GM13977 (cell line): ENCODE measurements at regions not wholly inside any gene's neighbourhood (a gene's known extent, or its start where the extent isn't known, plus 50 kb on each side); places are given as distances from the start of the nearest gene placed in this dataset.

Experiments
- DNase-seq: peaks from one replicate; pipeline ENCODE4 v3.0.0; 2012; ENCODE audit warnings: low spot score
- CTCF ChIP-seq: IDR thresholded peaks from 2 replicates; pipeline ENCODE4 v1.5.1; 2012; ENCODE audit warnings: mild to moderate bottlenecking, control low read depth; ENCODE audit not compliant: insufficient read depth; ENCODE audit errors: extremely low read depth, missing control alignments
- in situ Hi-C: fragments of 300-500 bp; cut with MboI; formaldehyde crosslinking; loops from one replicate; pipeline ENCODE4 v1.12.0; 2022; ENCODE audit warnings: low sequenced_read_pairs, low pct_unique_long_range_greater_than_20kb, mixed read lengths, inconsistent platforms; ENCODE audit not compliant: unreplicated experiment

GRCh38 chr2:128555433-128555832 lies 236.8 kb upstream of the HS6ST1 start:
- TF ChIP-seq CTCF: no peak
- no peak for DNase-seq
- in situ Hi-C loops: no loop called here

- no peak for TF ChIP-seq CTCF
- no peak for DNase-seq
- in situ Hi-C loops: no loop called here
Observed at GRCh38 chr2:128556089-128556488, 237.4 kb upstream of the HS6ST1 start.

GRCh38 chr2:128556633-128557032 lies 238.0 kb upstream of the HS6ST1 start:
- no peak for TF ChIP-seq CTCF
- in situ Hi-C loops: no loop called here
- DNase-seq: no peak

- DNase-seq: no peak
- in situ Hi-C loops: no loop called here
- no peak for TF ChIP-seq CTCF
Observed at GRCh38 chr2:128557069-128557468, 238.4 kb upstream of the HS6ST1 start.

- no peak for DNase-seq
- TF ChIP-seq CTCF: no peak
- in situ Hi-C loops: no loop called here
Observed at GRCh38 chr2:128557831-128558241, 239.2 kb upstream of the HS6ST1 start.

GRCh38 chr2:128558441-128558840 lies 239.8 kb upstream of the HS6ST1 start:
- in situ Hi-C loops: no loop called here
- no peak for DNase-seq
- TF ChIP-seq CTCF: no peak
